ENCODE measurements at regions not wholly inside any gene's neighbourhood (a gene's known extent, or its start where the extent isn't known, plus 50 kb on each side); places are given as distances from the start of the nearest gene placed in this dataset.

DNA sequence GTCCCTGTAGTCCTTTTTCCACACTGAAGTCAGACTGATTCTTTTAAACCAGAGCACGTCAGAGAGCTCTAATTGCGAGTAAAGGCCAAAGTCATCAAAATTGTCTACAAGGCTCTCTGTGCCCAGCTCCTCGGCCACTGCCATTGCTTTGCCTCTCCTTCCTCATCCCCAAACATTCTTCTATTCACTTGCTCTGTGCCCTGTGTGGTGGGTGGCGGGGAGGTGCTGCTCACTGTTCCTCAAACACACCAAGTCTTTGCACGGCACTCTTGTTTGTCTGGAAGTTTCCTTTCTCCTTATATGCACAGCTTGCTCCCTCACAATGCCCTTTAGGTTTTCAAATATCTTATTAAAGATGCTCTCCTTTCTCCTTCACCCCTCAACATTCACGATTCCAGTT, 100.1 kb upstream of the FSHR start:
- no peak for DNase-seq (ENCODE audit: low read depth)

DNA sequence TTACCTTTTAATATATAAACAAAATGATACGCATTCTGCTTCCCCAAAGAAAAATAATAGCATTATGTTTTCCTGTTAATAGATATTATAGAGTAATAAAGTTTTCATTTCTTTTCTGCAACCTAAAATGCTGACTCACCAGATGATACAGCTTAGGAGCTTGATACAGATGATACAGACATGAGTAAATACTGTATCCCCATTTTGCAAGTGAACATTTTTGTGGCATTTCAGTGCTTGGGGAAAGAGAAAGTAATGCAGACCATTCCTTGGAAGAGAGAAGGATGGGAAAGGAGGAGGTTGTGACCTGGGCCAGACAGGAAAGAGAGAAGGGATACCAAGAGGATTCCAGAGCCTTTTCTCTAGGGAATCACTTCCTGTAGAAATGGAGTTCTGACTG, 97.5 kb upstream of the FSHR start:
- no peak for DNase-seq (ENCODE audit: low read depth)

DNA sequence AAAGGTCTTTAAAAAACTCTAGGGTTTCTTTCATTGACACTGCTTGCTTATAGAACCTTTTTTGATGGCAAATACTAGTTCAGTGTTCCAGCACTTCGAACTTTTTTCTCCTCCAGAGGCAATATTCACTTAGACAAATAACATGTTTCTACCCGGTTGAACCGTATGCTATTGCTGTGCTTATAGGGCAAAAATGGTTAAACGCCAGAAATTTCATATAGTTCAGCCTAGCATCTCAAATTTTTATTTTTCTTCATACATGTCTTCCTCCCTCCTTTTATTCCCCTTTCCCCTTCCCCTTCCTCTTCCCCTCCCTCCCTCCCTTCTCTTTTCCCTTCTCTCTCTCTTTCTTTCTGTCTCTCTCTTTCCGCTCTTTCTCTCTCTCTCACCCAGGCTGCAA, 96.9 kb upstream of the FSHR start:
- DNase-seq (ENCODE audit: low read depth), result no peak

DNA sequence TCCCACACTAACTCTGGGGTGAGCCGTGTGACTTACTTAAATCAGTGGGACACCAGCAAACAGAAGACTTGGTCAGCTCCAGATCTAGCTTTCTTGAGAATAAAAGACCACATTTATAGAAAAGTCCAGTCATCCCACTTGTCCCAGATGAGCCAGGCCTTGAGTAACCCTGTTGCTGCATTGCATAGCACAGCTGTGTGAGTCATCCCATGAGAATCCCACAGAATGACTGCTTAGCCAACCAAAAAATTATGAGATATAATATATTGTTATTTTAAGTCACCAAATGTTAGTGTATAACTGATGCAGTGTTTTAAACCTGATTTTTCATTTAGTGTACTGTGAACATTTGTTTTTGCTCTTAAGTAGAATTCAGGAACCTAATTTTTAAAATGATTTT, 94.2 kb upstream of the FSHR start:
- DNase-seq (ENCODE audit: low read depth), result peak; percentile 84

DNA sequence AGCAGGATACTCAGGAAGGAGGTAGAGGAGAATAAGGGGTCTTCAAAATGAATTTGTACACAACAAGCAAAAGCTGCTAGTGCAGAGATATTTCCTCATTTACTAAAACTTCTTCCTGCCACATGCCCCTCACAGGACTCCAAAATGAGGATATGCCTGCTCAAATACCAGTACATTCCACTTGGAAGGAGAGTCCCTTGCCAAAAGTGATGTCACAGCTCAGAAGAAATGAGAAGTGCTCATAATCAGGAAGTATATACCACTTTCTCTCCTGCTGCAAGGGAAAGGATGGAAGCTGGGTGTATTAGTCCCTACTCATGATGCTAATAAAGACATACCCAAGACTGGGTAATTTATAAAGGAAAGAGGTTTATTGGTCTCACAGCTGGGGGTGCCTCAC, 87.7 kb upstream of the FSHR start:
- DNase-seq (ENCODE audit: low read depth), result no peak

DNA sequence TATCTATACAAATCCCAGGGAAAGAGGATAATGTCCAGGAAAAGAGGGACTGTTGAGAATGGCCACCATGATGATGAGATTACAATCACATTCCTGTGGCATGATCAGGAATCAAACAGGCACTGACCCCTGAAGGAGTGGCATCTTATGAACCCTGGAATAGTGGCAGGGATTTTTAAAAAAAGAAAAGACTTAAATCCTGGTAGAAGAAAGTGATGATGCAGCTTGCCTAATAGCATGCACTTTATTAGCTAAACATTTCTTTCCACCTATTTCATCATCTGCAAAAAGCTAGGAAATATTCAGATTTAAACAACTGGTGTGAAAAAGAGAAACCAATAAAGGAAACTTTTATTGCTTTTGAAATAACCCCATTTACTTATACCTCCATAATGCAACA, 87.2 kb upstream of the FSHR start:
- no peak for DNase-seq (ENCODE audit: low read depth)

DNA sequence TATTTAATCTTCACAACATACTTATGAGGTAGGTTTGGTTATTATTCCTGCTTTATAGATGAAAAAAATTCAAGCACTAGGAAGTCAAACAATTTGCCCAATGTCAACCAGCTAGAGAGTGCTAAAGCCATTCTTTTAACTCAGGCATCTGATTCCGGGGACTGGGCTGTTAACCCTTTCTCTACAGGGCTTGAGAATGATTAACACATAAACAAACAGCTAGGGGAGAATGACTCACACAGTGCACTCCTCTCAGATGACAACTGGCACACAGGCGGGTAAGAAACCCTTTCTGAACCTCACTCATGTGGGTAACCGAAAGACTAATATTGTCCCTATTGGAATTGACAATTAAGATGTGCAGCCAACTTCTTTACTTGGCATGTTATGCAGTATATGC, 86.3 kb upstream of the FSHR start:
- DNase-seq (ENCODE audit: low read depth), result no peak

DNA sequence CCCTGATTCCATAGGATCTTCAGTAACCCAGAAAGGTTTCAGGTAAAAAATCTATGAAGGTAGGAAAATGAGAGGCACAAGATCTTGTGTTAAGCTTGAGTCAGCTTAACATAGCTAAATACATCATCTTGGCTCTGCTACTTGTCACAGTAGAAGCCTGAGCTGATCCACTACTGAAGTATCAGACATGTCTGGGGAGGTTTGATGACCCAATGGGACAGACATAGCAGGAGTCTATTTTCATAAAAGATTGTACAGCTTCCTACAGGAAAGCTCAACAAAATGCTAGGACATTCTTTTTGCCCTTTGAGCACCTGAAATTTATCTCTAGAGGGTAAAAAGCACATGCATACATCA, 84.3 kb upstream of the FSHR start:
- no peak for DNase-seq (ENCODE audit: low read depth)

DNA sequence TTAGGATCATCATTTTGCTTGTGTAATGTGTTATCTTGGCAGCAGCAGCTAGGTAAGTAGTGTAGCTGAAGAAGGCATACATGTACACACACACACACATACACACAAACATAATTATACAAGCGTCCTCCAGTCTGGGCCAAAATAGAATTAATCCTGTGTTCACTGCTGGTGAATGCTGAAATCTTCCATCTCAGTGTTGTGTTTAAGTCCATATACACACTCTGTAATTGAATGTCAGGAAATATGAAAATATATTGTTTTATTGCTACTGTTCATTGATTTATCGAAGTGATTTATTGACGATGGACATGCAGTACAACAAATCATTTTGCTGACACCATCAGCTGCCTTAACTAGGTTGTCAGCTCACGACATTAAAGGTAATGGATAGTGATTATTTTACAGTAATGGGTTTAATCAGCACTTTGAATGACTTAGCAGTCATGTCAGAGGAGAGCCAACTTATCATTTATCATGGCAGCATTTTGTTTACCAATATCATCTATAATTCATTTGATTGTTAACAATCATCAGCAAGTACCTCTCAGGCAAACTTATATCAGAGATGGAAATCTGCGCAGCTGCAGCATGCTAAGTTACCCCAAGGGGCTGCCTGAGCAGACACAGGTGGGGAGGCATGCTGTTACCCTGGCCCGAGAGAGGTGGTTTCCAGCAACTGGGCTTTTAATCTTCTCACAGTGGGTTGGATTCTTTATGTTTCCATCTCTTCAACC, 83.7 kb upstream of the FSHR start:
- no peak for DNase-seq (ENCODE audit: low read depth)

DNA sequence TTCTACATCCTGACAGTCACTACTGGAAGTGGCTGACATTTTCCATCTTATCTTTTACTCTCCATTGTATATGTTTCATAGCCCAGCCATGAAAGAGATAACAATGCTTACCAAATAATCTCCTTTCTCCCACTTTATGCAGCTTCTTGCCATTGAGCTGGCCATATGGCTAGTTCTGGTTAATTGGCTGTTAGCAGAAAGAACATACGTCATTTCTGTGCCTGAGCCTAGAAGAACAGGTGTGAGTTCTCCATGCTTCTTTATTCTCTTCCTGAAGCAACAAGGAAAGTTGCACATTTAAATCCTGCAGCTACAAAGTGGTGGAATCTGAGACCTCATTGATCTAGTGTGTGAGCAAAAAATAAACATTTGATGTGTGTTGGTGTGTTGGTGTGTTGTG, 82.0 kb upstream of the FSHR start:
- DNase-seq (ENCODE audit: low read depth), result no peak

DNA sequence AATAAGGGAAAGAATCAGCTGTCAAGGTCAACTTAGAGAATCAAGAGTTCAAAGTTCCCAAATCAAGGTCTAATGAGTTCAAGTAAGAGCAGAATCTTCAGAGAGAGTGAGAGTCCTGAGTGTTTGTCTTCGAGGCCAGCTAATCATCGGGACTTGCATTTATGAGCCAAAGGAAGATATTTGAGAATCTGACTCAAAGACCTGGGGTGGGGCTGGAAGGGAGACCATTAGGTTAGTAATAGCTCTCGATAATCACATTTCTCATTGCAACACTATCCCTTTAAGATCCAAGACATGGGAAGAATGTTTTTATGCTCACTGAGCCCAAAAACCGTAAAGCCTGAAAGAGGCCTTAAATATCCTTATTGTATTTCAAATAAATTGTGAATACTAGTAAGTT, 72.0 kb upstream of the FSHR start:
- no peak for DNase-seq (ENCODE audit: low read depth)

DNA sequence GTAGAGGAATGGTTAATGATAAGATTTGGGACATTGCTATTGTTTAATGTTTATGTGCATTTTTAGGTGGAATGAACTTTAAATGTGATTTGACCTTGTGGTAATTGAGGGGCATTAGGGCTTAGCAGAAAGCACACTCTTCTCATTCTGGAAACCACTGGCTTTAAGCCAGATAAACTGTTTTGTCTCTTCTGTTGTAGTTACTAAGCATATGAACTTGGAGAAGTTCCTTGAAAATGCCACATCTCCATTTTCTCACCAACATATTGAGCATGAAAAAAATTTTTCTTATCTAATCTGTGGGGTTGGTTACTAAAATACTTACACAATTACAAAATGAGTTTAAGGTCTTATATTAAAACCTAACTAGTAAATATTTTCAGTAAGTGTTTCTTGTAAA, 70.8 kb upstream of the FSHR start:
- no peak for DNase-seq (ENCODE audit: low read depth)

DNA sequence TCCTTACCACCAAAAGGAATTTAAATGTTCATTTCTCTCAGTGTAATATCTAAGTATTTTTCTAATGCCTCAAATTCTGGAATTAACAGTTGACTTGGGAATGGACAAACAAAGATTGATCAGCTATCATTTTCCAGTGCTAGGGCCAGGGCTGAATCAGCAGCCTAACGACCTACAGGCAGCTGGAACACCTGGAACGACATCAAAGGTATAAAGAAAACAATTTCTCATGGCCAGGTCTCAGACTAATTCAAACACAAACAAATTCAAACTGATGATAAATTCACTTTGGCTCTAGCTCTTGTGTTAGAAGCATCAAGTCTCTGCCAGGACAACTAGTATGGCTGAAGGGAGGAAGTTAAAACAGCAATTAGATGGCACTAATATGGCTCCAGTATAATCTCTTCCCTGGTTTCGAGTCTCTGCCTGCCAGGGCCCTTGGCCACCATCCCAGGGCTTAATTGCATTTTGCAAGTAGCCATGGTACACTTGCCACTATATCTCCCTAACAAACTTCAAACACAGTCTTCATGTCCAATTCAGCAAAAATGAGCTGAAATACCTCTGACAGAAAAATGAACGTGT, 70.2 kb upstream of the FSHR start:
- no peak for DNase-seq (ENCODE audit: low read depth)

DNA sequence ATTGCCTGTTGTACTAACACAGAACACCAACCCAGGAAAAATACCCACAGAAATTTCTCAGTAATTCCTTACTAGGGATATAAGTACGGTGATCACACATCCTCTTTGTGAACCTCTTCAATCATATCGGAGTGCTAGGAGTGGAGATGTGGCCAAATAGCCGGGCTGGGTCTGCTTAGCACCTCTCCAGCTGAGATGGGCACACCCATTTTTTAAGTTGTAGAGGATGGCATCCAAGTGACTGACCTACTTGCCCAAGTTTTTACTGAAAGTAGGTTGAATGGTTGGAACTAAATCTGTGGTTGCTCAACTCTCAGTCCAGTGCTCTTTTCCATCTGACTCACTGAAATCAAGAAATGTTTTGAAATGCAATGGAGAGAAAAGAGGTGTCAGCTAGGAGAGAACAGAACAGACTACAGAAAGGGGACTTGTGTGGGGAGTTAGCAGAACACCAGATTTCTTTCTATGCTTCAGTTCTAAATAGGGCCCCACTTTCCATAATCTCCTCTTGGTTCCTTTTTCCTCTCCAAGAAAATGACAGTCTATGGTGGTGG, 68.7 kb upstream of the FSHR start:
- DNase-seq (ENCODE audit: low read depth), result no peak

DNA sequence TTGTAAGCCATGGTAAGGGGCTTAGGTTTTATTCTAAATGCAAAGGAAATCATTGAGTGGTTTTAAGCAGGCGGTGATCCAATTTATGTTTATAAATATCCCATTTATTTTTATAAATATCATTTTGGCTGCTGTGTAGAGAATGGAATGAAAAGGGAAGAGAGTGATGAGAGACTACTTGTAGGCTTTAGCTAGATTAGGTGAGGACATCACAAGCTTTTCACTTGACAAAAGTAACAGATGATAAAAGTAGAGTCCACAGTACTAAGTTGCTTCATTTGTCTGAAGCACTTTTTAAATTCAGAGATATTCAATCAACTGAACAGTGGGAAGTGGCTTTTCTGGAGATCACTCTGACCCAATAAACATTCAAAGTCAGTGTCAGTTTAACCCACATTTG, 65.4 kb upstream of the FSHR start:
- no peak for DNase-seq (ENCODE audit: low read depth)

DNA sequence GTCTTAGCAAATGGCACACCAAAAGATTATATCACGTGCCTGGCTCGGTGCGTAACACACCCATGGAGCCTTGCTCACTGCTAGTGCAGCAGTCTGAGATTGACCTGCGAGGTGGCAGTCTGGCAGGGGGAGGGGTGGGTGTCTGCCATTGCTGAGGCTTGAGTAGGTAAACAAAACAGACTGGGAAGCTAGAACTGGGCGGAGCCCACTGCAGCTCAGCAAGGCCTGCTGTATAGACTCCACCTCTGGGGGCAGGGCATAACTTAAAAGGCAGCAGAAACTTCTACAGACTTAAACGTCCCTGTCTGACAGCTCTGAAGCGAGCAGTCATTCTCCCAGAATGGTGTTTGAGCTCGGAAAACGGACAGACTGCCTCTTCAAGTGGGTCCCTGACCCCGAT, 55.9 kb upstream of the FSHR start:
- no peak for DNase-seq (ENCODE audit: low read depth)

DNA sequence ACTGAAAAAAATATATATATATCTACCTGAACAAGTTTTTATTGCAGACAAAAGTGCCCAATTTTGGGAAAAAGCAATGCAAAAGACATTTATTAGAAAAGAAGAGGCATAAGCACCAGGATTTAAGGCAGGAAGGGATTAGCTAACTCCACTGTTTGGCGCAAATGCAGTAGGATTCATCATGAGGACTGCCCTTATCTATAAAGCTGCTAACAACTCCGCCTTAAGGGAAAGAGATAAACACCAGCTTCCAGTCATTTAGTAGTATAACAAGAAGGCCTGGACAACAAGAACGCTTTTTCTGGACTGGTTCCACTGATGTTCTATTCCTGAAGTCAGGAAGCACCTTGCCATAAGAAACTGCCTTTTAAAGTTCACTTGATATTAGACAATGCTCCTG, 52.9 kb upstream of the FSHR start:
- no peak for DNase-seq (ENCODE audit: low read depth)

Data from HS-27A (cell line).